GM21825 (cell line): ENCODE measurements at regions not wholly inside any gene's neighbourhood (a gene's known extent, or its start where the extent isn't known, plus 50 kb on each side); places are given as distances from the start of the nearest gene placed in this dataset.

Experiments used
- ATAC-seq: cut with Tn5 transposase; IDR thresholded peaks from one replicate; pipeline ENCODE4 v1.9.1; 2021; ENCODE audit warnings: mild to moderate bottlenecking, moderate library complexity; ENCODE audit not compliant: unreplicated experiment

- ATAC-seq = no peak
Measured at GRCh38 chr2:192854706-192855105, 660.0 kb upstream of the TMEFF2 start.

- no peak for ATAC-seq
Measured at GRCh38 chr2:192854031-192854430, 659.3 kb upstream of the TMEFF2 start.

GRCh38 chr2:192828947-192829346 is 634.2 kb upstream of the TMEFF2 start:
- ATAC-seq = no peak

- no peak for ATAC-seq
Measured at GRCh38 chr2:192828175-192828574, 633.4 kb upstream of the TMEFF2 start.

- ATAC-seq = no peak
Measured at GRCh38 chr2:192827735-192828134, 633.0 kb upstream of the TMEFF2 start.

GRCh38 chr2:192814376-192814775 is 619.6 kb upstream of the TMEFF2 start:
- no peak for ATAC-seq

GRCh38 chr2:192813341-192813740 is 618.6 kb upstream of the TMEFF2 start:
- no peak for ATAC-seq

- ATAC-seq = no peak
Measured at GRCh38 chr2:192809173-192809572, 614.4 kb upstream of the TMEFF2 start.

GRCh38 chr2:192783643-192784042 is 588.9 kb upstream of the TMEFF2 start:
- ATAC-seq = no peak

GRCh38 chr2:192775459-192776262 is 580.9 kb upstream of the TMEFF2 start:
- no peak for ATAC-seq

GRCh38 chr2:192775011-192775410 is 580.3 kb upstream of the TMEFF2 start:
- no peak for ATAC-seq

GRCh38 chr2:192773044-192773443 is 578.3 kb upstream of the TMEFF2 start:
- ATAC-seq = no peak

- ATAC-seq = no peak
Measured at GRCh38 chr2:192749611-192750200, 555.0 kb upstream of the TMEFF2 start.

- no peak for ATAC-seq
Measured at GRCh38 chr2:192741889-192742288, 547.2 kb upstream of the TMEFF2 start.

- ATAC-seq = no peak
Measured at GRCh38 chr2:192735447-192735846, 540.7 kb upstream of the TMEFF2 start.

- ATAC-seq = no peak
Measured at GRCh38 chr2:192729369-192729768, 534.6 kb upstream of the TMEFF2 start.

GRCh38 chr2:192725991-192726390 is 531.3 kb upstream of the TMEFF2 start:
- no peak for ATAC-seq

GRCh38 chr2:192719629-192720028 is 524.9 kb upstream of the TMEFF2 start:
- no peak for ATAC-seq

- ATAC-seq = no peak
Measured at GRCh38 chr2:192718340-192718739, 523.6 kb upstream of the TMEFF2 start.

GRCh38 chr2:192700934-192701333 is 506.2 kb upstream of the TMEFF2 start:
- ATAC-seq = no peak

GRCh38 chr2:192697880-192698279 is 503.1 kb upstream of the TMEFF2 start:
- no peak for ATAC-seq

- ATAC-seq = no peak
Measured at GRCh38 chr2:192696857-192697256, 502.1 kb upstream of the TMEFF2 start.

- no peak for ATAC-seq
Measured at GRCh38 chr2:192687015-192687414, 492.3 kb upstream of the TMEFF2 start.
